ENCODE measurements at regions not wholly inside any gene's neighbourhood (a gene's known extent, or its start where the extent isn't known, plus 50 kb on each side); places are given as distances from the start of the nearest gene placed in this dataset.

- TF ChIP-seq POLR2A (IDR thresholded peaks at IDR 0.05; ENCODE audit: low read length) (no peak), GATA1 (IDR thresholded peaks at IDR 0.05; ENCODE audit: low read depth, low read length) (no peak)
Observed at GRCh38 chr1:63264161-63264560, 58.2 kb upstream of the FOXD3 start.

All from erythroblast (primary cell).